ENCODE measurements at regions not wholly inside any gene's neighbourhood (a gene's known extent, or its start where the extent isn't known, plus 50 kb on each side); places are given as distances from the start of the nearest gene placed in this dataset.
"Not testable (repeated sequence)": the region's sequence is repeated elsewhere in the genome, so short reads cannot be mapped to it uniquely, and the experiment has no call there.

DNA sequence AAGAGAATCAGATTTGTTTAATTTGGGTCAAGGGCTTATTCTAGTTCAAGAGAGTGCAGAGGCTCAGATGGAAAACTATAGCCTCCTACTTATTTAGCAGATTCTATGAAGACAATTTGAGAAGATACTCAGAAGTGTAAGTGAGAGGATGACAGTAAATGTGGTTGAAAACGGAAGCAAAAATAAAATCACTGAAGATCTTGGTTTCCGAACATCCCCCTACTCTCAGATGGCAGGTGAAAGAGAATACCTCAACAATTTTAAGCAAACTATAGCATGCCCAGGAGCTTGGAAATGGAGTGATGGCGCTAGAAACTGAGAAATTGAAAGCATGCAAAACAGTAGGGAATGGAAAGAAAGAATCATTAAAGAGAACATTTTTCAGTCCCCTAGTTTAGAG lies 705.5 kb upstream of the CDH8 start:
- H3K27ac ChIP-seq, result no peak overlapping the region
- ATAC-seq (no peak), DNase-seq (no peak)
- no peak overlapping the region for H3K4me3 ChIP-seq
- TF ChIP-seq, protein P1, sequence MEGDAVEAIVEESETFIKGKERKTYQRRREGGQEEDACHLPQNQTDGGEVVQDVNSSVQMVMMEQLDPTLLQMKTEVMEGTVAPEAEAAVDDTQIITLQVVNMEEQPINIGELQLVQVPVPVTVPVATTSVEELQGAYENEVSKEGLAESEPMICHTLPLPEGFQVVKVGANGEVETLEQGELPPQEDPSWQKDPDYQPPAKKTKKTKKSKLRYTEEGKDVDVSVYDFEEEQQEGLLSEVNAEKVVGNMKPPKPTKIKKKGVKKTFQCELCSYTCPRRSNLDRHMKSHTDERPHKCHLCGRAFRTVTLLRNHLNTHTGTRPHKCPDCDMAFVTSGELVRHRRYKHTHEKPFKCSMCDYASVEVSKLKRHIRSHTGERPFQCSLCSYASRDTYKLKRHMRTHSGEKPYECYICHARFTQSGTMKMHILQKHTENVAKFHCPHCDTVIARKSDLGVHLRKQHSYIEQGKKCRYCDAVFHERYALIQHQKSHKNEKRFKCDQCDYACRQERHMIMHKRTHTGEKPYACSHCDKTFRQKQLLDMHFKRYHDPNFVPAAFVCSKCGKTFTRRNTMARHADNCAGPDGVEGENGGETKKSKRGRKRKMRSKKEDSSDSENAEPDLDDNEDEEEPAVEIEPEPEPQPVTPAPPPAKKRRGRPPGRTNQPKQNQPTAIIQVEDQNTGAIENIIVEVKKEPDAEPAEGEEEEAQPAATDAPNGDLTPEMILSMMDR (IDR thresholded peaks at IDR 0.05), result no peak
- TF ChIP-seq POLR2A (IDR thresholded peaks at IDR 0.05), result no peak
- H3K4me1 ChIP-seq, result no peaks in the 10 kb centered on the region
- H3K36me3 ChIP-seq, result no peaks in the 10 kb centered on the region
- 61 to 78% (median 64%) methylated on average over 3 of the region's 3 CpGs for WGBS, 4 donors
- H3K27me3 ChIP-seq, result no peaks in the 10 kb centered on the region
- intact Hi-C loops (cut with DNase I), result no loop called here
- peaks cover 0 to 4% (median 0%) of the 10 kb centered on the region in 12 donors for H3K9me3 ChIP-seq

DNA sequence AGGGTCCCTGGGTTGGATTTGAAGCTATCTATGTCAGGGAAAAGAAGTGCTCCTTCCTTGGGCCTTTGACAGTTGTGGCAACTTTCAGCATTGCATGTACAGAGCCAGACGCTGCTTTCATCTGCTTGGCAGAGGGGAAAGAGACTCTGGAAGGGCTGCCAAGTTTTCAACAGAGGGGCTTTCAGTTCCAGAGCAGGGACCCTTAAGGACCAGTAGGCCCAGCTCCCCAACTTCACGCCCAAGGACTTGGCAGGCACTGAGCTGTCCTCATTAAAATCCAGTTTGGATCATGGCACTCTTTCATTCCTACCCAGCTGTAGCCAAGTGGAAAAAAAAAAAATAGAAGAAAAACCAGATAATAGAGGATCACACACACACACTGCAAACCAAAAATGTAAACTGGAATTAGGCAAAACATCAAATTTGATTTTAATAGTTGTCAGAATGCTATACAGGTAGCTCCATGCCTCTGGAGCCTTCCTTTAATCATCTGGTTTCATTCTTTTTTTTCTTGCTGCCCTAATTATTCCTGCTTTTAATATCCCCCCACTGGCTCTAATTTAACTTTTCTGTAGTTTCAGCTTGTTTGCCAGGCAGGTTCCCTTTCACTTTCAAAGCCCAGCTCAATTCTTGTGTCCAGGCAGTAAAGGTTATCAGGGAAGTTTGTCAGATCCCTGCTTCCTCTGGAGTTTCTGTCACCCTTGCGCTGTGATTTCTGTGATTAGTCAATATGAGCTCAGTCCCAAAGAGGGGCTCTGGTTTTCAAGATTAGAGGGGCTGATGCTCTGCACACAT lies 702.6 kb upstream of the CDH8 start:
- Histone ChIP-seq H3K27ac (no peak overlapping the region), H3K4me3 (no peak overlapping the region), H3K4me1 (no peaks in the 10 kb centered on the region), H3K36me3 (no peaks in the 10 kb centered on the region), H3K9me3 (peaks cover 0 to 4% (median 0%) of the 10 kb centered on the region in 12 donors), H3K27me3 (no peaks in the 10 kb centered on the region)
- DNase-seq (no peak), ATAC-seq (no peak)
- TF ChIP-seq, protein P1 (IDR thresholded peaks at IDR 0.05), result no peak
- TF ChIP-seq POLR2A (IDR thresholded peaks at IDR 0.05), result no peak
- intact Hi-C loops (cut with DNase I), result no loop called here
- 45 to 54% (median 49%) methylated on average over 3 of the region's 3 CpGs for WGBS, 4 donors

- DNase-seq, result no peak
- no peak overlapping the region for H3K4me3 ChIP-seq
- no peaks in the 10 kb centered on the region for H3K36me3 ChIP-seq
- ATAC-seq, result no peak
- H3K27ac ChIP-seq, result no peak overlapping the region
- H3K27me3 ChIP-seq, result no peaks in the 10 kb centered on the region
- intact Hi-C loops (cut with DNase I), result no loop called here
- no peaks in the 10 kb centered on the region for H3K9me3 ChIP-seq
- H3K4me1 ChIP-seq, result no peaks in the 10 kb centered on the region
- TF ChIP-seq, protein P1 (IDR thresholded peaks at IDR 0.05), result no peak
- TF ChIP-seq POLR2A (IDR thresholded peaks at IDR 0.05), result no peak
Measured at GRCh38 chr16:62732092-62732491, 695.9 kb upstream of the CDH8 start.

GRCh38 chr16:62724670-62725269 lies 688.5 kb upstream of the CDH8 start:
- H3K9me3 ChIP-seq; H3K27ac ChIP-seq; H3K36me3 ChIP-seq; H3K27me3 ChIP-seq; intact Hi-C loops (cut with DNase I); DNase-seq; H3K4me1 ChIP-seq; H3K4me3 ChIP-seq; ATAC-seq: not testable (repeated sequence)
- 88 to 93% (median 90%) methylated on average over 24 to 48 of the region's 48 CpGs for WGBS, 4 donors
